HG02840 (cell line): ENCODE measurements at regions not wholly inside any gene's neighbourhood (a gene's known extent, or its start where the extent isn't known, plus 50 kb on each side); places are given as distances from the start of the nearest gene placed in this dataset.

Source experiments
- ATAC-seq: cut with Tn5 transposase; IDR thresholded peaks from one replicate; pipeline ENCODE4 v1.9.1; 2021; ENCODE audit warnings: mild to moderate bottlenecking, moderate library complexity, moderate number of reproducible peaks; ENCODE audit not compliant: unreplicated experiment, low FRiP score

DNA sequence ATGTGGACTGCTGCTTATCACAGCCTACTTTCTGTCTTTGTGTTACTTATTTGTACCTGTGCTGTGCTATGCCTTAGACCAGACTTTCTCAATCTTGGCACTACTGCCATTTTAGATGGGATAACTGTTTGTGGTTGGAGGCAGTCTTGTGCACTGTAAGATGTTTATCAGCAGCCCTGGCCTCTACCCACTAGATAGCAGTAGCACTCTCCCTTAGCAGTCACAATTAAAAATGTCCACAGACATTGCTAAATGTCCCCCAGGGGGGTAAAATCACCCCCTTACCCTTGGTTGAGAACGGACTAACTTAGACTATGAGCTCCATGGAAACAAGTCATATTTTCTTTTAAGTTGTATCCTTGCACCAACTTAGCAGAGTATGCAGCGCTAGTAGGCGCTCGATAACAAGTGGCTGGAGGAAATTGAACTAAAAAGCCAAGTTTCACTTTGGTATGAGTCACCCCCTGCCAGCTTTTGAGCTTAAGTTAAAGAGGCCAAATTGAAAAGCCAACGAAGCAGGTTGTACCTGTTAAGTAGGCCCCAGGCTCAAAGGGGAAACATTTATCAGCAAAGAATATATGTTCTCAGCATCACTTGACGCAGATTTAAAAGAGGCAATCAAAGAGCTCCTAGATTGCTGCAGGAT, 304.8 kb upstream of the SORL1-AS1 start:
- no peak for ATAC-seq

DNA sequence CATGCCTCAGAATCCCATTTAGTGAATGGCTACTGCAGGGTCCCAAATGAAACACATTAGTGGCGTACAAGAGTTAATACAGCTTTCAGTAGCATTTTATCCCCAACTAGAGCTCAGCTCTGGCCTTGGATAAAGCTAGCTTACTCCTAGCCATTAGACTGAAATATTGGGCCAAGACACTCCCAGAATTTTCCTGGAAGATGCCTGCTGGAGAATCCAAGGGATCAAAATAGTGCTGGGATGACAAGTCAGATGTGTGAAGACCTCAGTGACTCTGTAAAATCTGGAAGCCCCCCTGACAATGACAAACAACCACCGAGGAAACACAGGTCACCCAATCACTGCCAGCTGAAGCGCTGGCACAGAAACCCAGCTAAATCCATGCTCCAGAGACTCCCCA, 303.1 kb upstream of the SORL1-AS1 start:
- no peak for ATAC-seq

DNA sequence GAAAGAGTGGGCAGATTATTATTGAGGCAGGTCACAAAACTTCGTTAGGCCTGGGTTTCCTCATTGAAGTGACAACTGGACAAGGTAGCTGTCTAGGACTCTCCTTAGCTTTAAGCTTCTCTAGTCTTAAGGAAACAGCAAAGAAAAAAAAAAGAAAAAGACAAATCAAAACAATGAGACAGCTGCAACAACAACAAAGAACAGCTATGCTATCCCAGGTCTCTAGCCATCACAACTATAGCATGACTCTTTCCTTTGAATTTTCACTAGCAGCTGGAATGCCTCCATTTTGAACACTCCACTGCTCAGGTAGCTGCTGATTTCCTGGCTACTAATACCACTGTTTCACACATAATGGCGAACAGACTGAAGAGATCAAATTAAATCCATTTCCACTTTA, 302.4 kb upstream of the SORL1-AS1 start:
- ATAC-seq = no peak

DNA sequence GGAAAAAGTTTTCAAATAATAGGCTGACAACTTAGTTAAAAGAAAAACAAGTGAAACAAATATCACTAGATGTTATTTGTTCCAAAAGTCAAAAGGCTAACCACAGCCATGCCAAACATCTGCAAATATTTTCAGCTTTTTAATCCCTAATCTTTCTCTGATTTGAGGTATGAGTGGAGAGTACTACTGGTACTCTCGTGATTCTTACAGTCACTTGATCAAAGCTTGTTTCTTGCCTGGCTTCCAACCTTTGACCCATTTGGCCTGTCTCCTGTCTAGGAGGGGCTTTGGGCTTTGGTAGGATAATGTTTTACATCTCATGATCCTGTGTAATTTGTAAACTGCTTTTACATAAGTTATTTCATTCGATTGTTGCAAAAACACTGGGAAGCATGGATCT, 301.8 kb upstream of the SORL1-AS1 start:
- no peak for ATAC-seq

DNA sequence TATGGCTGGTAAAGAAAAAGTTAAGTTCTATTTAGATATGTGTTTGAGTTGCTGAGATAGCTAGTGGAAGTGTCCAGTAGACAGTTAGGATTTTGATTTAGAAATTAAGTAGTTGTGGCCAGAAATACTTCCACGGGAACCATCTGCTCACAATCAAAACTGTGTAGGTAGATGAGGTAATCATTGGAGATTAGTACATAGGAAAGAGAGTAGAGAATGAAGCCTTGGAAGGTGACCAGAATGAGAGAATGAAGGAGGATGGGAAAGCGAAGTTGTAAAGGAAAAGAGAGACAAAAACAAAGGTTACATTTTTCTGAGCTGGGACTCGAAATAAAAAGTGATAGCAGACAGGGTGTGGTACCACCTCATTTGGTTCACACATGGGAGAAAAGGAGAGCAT, 296.9 kb upstream of the SORL1-AS1 start:
- ATAC-seq = no peak

DNA sequence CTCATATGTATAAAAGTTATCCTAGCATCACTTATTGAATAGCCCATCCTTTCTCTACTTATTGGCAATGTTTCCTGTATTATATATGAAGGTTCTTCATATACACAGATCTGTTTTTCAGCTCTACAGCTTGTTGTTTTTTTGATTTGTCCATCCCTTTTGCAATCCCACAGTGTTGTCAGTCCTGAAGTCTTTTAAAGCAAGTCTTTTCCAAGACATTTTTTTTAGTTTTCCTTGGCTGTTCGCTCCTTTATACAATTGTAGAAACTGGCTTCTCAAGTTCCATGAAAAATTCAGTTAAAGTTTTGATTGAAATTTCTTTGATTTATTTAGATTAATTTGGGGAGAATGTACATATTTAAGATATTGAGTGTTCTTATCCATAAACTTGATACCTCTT, 295.3 kb upstream of the SORL1-AS1 start:
- no peak for ATAC-seq

DNA sequence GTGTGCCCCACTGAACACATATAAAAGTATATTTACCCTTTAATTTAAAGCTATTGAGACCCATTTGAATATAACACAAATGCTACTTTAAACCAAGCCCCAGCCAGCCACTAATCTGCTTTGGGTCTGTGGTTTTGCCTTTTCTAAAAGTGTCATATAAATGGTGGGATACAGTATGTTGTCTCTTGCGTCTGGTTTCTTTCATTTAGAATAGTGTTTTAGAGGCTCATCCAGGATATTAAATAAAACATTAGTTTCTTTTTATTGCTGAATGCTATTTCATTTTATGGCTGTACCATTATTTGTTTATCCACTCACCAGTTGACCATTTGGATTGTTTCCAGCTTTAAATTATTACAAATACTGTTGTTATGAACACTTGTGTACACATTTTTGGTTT, 290.5 kb upstream of the SORL1-AS1 start:
- no peak for ATAC-seq

DNA sequence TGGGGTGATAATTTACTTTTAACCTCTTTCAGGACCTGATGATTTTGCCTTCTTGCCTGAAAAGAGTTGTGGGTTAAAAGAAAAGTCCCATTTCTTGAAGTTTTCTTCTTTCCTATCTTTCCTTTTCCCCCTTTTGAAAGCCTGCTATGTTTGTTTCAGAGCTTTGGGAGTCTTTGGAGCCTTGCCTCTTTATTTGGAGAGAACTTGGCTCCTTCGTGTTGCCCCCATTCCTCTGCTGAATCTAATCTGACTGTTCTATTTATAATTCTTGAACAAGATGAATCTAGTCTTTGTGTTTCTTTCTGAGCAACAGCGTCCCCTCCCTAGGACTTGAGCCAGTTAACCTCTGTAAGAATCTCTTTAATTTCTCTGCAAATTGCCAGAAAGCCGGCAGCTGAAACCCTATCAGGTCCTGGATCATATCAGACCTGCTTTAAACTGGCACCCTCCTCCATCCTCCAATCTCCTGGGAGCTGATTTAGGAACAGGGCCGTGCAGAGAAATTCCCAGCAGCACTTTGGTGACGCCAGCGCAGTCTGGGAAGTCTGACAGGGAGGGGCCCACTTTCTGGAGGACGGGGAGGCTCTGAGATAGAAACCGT, 289.1 kb upstream of the SORL1-AS1 start:
- no peak for ATAC-seq

DNA sequence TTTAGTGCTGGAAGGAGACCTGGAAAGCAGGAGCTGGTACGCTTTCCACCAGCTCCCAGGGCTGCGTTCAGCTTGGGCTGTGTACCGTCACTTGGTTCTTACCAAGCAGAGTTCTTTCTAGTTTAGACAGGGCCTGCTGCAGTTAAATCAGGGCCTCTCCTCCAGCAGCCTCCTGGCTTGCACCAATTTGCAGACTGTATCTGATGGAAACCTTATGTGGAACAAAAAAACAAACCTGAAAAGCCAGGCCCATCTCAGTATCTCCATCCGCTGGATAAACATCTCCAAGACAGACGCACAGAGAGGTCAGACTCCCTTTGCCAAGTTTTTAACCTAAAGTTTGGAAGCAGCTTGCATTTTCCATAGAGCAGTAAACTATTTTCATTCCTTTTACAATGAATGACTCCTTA, 288.6 kb upstream of the SORL1-AS1 start:
- no peak for ATAC-seq

DNA sequence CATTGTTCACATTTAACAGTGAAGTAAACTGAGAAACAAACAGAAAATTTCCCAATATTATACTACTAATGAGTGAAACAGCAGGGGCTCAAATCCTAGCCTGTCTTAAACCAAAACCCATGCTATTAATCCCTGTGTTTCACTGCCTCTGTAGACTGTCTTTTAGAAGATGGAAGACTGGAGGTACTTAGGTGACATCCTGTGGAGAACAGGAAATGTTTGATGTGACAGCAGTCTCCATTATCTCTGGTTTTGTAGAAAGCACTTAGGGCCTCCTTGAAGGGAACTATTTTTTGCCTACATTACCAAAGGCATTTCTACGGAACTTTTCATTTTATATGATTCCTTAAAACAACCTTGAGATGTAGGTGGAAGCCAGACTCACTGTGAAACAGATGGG, 288.1 kb upstream of the SORL1-AS1 start:
- ATAC-seq = no peak

DNA sequence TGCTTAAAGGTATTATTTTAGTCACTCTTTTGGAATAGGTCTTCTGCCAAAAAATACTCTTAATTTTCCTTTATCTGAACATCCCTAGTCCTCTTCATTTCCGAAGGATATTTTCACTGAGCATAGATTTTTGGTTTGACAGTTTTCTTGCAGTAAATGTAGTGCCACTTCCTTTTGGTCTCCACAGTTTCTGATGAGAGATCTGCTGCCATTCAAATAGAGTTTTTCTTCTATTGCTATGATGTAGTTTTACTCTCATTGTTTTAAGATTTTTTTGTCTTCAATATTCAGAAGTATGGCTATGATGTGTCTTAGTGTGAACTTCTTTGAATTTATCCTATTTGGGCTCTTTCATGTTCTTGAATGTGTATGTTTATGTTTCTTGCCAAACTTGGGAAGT, 281.1 kb upstream of the SORL1-AS1 start:
- ATAC-seq = no peak

DNA sequence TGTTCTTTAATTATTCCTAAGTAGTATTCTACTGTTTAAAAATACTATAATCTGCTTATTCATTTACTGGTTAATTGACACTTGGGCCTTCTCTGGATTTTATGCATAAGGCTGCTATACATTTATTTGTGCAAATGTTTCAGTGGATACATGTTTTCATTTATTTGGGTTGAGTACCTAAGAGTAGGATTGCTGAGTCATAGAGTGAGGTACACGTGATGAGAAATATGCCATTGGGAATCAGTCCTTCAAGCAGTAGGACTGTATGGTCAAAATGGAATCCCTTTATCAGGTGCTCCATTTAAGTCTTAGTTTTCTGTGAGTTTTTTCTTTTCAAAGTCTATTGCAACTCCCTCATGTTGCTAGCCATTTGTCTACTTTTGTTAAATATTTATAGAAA, 275.2 kb upstream of the SORL1-AS1 start:
- no peak for ATAC-seq

DNA sequence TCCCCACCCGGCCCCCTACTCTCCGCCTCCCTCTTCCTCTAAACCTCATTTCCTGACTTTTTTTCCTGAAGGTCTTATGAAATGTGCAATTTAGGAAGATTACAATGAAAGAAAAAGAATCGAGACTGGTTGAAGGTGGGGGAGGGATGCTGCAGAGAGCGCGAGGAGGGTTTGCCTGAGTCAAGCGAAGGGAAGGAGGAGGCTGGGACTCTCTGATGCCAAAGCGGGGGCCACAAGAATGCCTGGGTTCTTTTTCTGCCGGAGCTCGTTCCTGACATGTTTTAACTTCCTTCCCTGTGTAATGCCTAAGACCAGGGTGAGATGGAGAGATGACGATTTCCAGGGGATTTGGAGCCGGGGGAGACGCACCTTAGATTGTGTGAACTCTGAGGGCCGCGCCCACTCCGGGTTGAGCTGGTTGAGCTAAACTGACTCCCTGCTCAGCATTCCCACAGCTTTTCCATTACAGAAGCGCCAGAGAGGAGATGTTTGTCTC, 270.5 kb upstream of the SORL1-AS1 start:
- ATAC-seq = no peak

DNA sequence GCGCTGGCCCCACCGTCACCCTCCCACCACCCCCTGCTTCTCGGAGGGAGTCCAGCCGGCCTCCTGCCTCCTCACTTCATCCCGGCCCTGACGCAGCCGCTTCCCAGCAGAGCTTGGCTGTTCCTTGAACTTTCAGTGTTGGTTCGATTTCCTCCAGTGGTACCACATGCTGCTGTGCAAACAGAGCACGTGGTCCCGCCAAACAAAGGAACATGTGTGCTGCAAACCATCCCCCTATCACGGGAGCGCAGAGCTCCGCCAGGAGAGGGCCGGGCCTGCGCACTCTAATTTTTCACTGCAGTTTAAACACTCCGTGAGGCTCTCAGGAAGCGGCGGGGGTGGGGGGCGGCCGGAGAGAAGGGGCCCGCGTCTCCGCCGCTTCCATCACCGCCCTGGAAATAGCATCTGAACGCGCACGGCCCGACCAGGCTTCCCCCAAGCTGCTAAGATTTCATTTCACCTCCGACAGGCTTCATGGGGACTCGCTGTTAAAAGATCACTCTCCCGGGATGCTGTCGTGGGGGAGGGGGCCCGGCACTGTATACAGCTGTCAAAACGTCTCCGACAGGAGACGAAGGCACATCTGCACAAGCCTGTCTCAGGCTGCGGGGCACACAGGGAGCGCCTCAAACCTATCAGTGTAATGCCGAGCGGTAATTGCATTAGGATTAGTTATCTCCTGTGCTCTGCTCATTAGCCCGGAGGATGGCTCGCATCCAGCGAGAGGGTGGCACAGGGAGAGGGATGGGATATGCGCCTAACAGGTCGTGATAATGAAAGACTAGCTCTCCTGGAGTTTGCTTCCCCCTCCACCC, 269.9 kb upstream of the SORL1-AS1 start:
- no peak for ATAC-seq

DNA sequence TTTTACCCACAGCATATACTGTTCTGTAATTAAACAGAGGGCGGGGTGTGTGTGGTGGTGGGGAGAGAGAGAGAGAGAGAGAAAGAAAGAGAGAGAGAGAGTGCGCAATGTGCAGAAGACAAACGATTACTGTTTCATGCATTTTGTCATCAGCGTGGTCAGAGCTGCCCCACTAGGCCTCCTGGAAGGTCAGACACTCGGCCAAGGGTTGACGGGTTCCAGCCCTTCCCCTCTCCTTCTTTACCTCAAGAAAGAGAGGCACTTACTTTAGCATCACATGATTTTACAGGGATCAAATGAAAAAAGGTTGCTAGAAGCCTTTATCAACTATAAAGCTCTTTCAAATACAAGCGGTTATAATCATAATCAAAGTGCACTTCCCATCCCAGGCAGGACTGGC, 269.2 kb upstream of the SORL1-AS1 start:
- ATAC-seq = no peak

DNA sequence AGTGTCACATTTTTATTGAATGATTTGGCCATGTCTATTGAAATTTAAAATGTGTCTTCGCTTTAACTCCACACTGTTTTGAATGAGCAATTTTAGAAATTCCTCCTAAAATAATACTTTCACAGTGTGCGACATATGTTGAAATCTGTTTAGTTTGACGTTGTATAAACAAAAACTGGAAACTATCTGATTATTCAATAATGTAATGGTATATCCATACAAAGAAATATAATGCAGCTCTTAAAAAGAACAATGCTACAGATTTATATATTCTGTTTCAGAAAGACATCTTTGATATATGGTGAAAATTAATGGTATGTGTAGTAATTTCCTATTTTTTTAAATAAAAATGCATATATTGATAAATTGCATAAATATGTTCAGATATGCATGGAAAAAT, 268.7 kb upstream of the SORL1-AS1 start:
- no peak for ATAC-seq

DNA sequence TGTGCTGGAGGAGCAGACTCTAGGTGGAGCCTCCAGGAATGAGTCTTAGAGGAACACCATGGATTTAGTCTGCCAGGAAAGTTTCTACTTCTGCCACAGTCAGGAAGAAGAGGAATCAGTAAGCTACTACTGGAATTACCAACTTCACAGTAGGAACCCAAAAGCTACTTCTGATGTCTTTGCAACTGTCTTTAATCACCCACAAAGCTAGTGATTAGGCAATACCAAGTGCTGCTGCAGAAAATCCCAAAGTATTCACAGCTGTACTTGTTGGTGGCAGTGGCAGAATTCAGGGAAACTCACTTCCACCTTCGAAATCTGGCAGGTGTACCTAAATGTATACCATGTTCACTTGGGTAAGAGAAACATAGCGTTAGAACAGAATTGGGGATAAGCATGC, 264.5 kb upstream of the SORL1-AS1 start:
- ATAC-seq = no peak

DNA sequence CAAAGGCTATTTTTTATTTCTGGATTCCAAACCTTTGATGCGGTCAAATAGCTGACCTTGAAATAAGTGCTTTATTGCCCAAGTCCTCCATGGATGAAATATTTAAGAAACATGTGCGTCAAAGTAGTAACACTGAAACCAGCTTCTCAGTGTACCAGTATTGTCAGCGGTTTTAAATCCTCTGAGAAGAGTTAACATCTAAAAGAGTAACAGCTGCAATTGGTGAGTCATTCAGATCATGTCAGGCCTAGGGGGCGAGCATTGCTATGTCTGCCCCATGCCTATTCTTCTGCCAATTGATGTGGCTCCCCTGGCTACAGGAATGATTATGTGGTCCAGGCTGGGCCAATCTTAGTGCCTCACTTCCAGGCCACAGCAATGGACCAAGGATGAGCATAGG, 263.3 kb upstream of the SORL1-AS1 start:
- ATAC-seq = no peak

DNA sequence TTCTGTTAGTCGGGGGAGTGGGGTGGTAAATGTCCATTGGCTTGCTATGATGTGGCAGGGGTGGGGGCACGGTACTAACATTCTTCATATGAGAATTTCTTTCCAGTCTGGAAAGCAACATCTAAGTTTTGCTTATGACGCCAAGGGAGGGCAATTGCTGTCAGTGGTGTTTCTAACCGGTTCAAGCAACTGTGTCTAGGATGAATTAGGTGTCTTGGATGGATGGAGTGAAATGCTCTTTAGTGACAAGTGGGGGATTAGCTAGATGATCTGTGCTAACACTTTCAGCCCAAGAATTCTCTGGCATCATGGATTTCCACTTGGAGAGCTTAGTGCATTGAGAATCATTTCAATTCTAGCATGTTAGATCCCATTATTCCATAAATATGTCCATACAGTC, 262.6 kb upstream of the SORL1-AS1 start:
- ATAC-seq = no peak

DNA sequence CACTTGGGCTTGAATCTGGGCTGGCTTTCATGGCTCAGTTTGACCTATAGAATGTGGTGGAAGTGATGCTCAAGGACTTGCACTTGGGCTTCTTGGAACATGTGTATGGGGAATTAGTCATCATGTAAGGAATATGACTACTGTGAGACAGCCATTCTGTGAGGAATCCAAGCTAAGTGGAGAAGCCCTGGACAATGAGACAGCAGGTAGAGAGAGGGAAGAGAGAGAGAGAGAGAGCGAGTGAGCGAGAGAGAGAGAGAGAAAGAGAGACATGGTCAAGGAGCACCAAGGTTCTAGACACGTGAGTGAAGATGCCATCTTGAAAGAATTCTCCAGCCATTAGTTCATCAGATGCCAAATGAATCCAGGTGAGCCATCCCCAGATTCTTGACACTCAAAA, 261.6 kb upstream of the SORL1-AS1 start:
- no peak for ATAC-seq

DNA sequence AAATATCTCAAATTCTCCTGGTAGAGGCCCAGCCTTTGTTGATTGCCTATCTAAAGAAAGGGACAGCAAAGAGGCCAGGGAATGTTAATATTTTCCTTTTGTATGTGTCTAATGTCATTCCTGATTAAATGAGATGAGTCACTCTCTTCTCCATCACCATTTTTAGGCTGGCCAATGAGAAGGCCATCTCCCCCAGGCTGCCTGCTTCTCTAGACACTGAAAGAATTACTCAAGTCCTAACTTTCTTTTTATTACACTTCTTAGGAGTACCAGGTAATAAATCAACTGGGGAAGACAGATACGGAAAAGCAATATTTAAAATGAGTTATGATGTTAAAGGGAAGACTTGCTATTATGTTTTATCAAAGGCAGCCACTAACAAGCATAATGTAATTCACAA, 259.2 kb upstream of the SORL1-AS1 start:
- no peak for ATAC-seq

DNA sequence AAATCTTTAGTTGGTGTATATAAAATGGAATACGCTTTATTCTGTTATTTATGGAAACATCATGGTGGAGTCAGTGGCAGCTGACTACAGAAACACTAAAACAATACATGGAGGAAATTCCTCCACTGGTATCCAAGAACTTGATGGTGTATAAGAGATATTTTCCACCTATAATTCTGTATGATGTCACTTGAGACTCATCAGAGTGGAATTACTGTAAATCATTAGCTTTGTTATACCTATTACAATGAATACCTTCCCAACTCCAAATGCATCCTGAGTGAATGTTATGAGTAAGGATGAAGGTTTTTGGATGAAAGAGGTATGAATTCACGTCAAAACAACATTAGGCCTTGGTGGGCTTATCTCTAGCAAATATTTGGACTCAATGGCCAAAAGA, 258.5 kb upstream of the SORL1-AS1 start:
- no peak for ATAC-seq
